Jurkat, Clone E6-1 (cell line): ENCODE measurements at regions not wholly inside any gene's neighbourhood (a gene's known extent, or its start where the extent isn't known, plus 50 kb on each side); places are given as distances from the start of the nearest gene placed in this dataset.

Experiments used
- DNase-seq: peaks from one replicate; pipeline ENCODE4 v3.0.0-alpha.2; 2011; ENCODE audit warnings: low read depth, low spot score
- H3K4me3 ChIP-seq: 2 replicates; pipeline ENCODE4 v1.5.1; 2011; ENCODE audit warnings: mild to moderate bottlenecking, low read length, control low read depth, moderate library complexity

GRCh38 chrX:102883491-102883890 is 53.6 kb upstream of the RAB40AL start:
- DNase-seq: no peak
- H3K4me3 ChIP-seq: no peak overlapping the region
